ENCODE measurements at regions not wholly inside any gene's neighbourhood (a gene's known extent, or its start where the extent isn't known, plus 50 kb on each side); places are given as distances from the start of the nearest gene placed in this dataset.
"Not testable (repeated sequence)": the region's sequence is repeated elsewhere in the genome, so short reads cannot be mapped to it uniquely, and the experiment has no call there.

GRCh38 chr10:29826801-29827450 is 192.2 kb upstream of the SVIL start:
- DNase-seq (ENCODE audit: low spot score) = no peak

DNA sequence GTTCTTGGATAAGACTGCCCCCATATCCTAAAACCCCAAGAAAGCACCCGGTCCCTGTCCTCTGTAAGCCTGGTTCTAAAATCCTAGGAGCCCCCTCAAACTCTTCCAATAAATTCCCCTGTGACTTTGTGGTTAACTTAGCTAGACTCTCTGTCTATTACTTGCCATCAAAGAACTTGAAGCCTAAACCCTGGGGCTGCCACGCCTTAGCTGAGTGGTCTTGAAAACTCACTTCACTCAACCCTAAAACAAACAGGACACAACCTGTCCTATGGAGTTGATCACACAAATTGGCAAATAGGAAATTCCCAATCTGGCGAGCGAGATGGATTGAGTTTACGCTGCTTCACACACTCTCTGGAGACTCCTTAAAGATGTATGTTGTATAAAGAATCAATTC is 191.4 kb upstream of the SVIL start:
- no peak for DNase-seq (ENCODE audit: low spot score)

- no peak for DNase-seq (ENCODE audit: low spot score)
These were observed 188.8 kb upstream of the SVIL start for GRCh38 chr10:29823553-29824080.

- DNase-seq (ENCODE audit: low spot score) = no peak
These were observed 186.2 kb upstream of the SVIL start for GRCh38 chr10:29820890-29821461.

DNA sequence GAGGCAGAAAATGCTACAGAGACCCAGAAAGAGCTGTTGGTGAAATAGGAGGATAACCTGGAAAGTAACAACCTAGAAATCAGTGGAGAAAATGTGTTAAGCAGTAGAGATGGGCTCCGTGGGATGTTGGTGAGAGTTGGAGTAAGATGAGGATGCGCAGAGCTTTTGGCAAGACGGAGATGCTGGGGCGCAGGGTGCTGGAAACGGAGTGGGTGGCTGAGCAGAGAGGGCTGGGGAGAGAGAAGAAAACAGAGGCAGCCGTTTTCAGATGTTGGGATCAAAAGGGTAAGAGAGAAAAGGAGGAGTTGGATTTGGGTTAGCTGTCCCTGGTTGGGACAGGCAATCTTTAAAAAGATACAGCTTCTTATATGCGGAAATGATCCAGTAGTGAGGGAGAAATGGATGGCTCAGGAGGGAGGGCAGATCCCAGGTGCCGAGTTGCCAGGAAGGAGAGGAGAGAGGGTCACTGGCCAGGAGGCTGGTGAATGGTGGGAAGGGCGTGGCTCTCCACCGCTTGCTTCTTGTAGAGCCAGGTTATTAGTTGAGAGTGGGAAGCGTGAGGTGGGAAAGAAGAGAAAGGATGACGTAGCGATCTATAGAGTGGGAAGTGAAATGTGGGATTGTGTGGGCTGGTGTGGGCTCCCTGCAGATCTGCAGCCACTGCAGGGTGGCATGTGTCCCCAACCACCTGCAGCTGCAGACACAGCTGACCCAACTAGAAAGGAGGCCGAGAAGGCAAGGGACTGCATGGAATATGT is 182.2 kb upstream of the SVIL start:
- DNase-seq (ENCODE audit: low spot score) = no peak

DNA sequence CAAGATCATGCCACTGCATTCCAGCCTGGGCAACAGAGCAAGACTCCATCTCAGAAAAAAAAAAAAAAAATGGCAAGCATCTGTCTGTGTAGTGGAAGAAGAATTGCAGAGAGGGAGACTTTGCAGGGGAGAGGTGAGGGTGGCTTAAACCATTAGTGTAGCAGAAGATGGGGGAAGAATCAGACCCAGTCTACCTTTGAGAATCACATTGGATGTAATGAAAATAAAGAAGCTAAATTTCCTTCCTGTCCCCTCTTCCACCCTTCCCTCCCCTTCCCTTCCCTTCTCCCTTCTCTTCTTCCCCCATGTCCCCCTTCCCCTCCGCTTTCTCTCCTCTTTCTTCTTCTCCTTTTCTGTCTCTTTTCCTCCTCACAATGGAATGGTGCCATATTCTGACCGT is 180.8 kb upstream of the SVIL start:
- no peak for DNase-seq (ENCODE audit: low spot score)

- DNase-seq (ENCODE audit: low spot score) = peak; percentile 33
These were observed 177.1 kb upstream of the SVIL start for GRCh38 chr10:29811751-29812427.

- no peak for DNase-seq (ENCODE audit: low spot score)
These were observed 176.0 kb upstream of the SVIL start for GRCh38 chr10:29810816-29811215.

DNA sequence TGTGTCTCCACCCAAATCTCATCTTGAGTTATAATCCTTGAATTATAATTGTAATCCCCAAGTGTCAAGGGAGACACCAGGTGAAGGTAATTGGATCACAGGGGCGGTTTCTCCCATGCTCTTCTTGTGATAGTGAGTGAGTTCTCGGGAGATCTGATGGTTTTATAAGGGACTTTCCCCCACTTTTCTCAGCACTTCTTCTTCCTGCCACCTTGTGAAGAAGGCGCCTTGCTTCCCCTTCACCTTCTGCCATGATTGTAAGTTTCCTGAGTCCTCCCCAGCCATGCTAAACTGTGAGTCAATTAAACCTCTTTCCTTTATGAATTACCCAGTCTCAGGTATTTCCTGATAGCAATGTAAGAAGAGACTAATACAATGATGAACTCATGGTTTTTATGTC is 175.5 kb upstream of the SVIL start:
- DNase-seq (ENCODE audit: low spot score) = not testable (repeated sequence)

- DNase-seq (ENCODE audit: low spot score) = no peak
These were observed 174.6 kb upstream of the SVIL start for GRCh38 chr10:29809383-29809782.

- DNase-seq (ENCODE audit: low spot score) = no peak
These were observed 172.5 kb upstream of the SVIL start for GRCh38 chr10:29807163-29807806.

- no peak for DNase-seq (ENCODE audit: low spot score)
These were observed 171.6 kb upstream of the SVIL start for GRCh38 chr10:29806350-29806788.

DNA sequence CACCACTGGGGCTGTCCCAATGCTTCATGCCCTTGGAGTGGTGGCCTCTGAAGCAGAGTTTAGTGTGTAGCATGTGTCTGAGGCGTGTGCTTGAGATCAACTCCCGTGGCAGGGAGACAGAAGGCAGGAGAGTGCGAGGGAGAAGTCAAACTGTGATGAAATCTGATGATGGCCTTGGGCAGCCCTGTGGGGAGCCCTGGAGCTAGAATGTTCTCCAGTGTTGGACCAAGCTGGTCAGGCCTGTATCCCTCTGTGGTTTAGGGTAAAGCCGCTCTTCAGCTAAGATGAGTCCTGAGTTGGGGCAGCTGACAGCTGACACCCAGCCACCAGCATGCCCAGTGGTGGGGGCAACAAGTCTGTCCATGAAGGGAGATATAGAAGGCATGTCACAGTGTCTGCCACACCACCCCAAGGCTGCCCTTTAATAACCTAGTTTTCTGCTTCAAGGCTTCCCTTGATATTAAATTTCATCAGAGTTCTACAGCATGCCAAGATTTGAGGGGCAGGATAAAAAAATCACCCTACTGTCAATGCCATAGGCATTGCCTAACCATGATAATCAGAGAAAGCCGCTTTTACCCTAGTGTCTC is 170.5 kb upstream of the SVIL start:
- no peak for DNase-seq (ENCODE audit: low spot score)

DNA sequence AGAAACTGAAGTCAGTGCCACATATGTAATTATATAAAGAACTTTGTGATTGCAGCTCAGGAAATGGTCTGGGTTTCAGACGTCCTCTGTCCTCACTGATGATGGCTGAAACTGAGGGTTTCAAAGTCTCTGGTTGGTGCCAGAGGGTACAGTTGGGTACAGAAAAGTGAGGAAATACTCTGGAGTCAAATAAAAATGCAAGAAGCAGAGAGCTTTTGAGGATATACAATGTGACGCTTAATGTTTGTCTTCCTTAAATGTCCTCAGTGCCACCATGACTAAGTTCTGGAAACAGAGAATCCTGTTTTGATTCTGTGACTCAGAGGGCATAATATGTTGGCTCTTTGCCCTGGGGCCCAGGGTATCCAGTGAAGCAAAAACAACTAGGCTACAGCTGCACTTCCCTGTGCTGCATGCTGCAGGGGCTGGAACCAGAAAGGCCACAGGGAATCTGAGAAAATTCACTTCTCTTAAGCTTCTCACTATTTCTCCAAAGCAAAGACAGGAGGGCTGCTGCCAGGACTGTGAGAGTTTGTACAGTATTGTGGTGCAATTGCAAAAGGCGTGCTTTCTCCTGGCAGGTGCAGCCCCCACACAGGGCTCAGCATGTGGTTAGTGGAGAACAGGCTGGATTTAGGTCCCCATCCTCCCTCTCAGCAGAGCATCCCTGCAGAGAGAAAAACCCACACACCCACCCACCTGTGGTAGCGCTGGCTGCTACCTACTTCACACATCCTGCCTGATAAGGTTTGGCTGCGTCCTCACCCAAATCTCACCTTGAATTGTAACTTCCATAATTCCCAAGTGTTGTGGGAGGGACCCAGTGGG is 169.5 kb upstream of the SVIL start:
- no peak for DNase-seq (ENCODE audit: low spot score)

GRCh38 chr10:29802171-29802570 is 167.4 kb upstream of the SVIL start:
- DNase-seq (ENCODE audit: low spot score) = no peak

GRCh38 chr10:29798921-29799690 is 164.3 kb upstream of the SVIL start:
- DNase-seq (ENCODE audit: low spot score) = no peak

- DNase-seq (ENCODE audit: low spot score) = no peak
These were observed 162.8 kb upstream of the SVIL start for GRCh38 chr10:29797616-29798015.

GRCh38 chr10:29795850-29796249 is 161.1 kb upstream of the SVIL start:
- no peak for DNase-seq (ENCODE audit: low spot score)

DNA sequence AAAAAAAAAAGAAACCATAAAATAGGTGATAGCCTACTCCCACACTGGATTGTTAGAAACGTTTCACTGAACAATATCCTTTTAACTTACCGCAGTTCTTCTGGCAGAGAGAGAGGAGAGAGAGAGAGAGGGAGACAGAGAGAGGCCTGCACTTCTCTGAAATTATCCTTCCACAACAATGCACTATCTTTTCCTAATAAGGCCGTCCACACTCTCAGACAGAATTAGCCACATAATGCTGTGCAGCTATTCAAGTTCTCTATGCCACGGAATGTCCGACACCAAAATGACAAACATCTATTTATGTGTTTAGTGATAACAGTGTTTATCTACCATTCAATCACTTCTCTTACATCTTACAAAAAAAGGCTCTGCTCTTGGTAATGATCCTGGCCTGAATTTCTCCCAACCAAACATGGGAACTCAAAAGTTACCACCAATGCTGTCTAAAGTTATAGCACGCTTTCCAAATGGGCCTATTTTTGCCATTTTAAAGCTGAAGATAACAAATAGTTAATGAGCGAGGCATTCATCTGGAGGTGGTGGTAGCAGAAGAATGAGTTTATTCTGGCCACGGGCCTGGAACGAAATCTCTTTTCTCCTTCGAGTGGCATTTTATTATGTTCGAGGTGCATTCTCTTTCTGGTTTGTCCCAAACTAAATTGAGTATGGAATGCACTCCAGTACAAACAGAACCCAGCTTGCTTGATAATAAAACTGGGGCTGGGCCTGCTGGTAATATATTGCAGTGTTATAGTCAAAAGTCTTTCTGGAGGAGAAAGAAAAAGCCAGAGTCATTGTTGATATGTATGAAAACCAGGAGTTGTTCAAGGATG is 160.2 kb upstream of the SVIL start:
- DNase-seq (ENCODE audit: low spot score) = no peak

Data from iPS-NIHi11 (cell line).